LNCaP clone FGC (cell line): ENCODE measurements at regions not wholly inside any gene's neighbourhood (a gene's known extent, or its start where the extent isn't known, plus 50 kb on each side); places are given as distances from the start of the nearest gene placed in this dataset.
"Not testable (repeated sequence)": the region's sequence is repeated elsewhere in the genome, so short reads cannot be mapped to it uniquely, and the experiment has no call there.

Experiments used
- DNase-seq: peaks from one replicate; pipeline ENCODE4 v3.0.0-alpha.2; 2011; ENCODE audit warnings: low read depth
- H3K4me3 ChIP-seq: 2 replicates; pipeline ENCODE4 v1.5.1; 2011; ENCODE audit warnings: mild to moderate bottlenecking, low read depth, low read length, control low read depth
- TF ChIP-seq, protein P1 (sequence below): IDR thresholded peaks from 2 replicates; pipeline ENCODE4 v1.5.1; 2012; ENCODE audit warnings: mild to moderate bottlenecking; ENCODE audit not compliant: control insufficient read depth, insufficient read depth; ENCODE audit errors: extremely low read depth

DNA sequence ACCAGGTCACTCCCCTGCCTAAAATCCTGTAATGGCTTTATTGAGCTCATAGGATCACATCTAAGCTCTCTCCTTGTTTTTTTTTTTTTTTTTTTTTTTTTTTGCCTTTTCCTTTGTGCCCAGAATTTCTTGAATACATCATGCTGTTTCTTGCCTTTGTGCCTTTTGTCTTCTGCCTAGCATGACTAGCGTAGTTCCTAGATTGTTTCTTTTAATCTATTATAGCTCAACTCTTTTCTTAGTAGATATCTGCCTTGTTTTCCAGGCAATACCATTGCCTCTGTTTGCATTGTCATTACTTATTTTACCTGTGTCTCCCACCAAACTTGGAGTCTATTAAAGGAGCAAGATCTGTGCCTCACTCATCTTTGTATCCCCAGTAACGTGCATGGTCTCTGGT is 106.1 kb upstream of the C9orf72 start:
- DNase-seq, result no peak
- TF ChIP-seq, protein P1, sequence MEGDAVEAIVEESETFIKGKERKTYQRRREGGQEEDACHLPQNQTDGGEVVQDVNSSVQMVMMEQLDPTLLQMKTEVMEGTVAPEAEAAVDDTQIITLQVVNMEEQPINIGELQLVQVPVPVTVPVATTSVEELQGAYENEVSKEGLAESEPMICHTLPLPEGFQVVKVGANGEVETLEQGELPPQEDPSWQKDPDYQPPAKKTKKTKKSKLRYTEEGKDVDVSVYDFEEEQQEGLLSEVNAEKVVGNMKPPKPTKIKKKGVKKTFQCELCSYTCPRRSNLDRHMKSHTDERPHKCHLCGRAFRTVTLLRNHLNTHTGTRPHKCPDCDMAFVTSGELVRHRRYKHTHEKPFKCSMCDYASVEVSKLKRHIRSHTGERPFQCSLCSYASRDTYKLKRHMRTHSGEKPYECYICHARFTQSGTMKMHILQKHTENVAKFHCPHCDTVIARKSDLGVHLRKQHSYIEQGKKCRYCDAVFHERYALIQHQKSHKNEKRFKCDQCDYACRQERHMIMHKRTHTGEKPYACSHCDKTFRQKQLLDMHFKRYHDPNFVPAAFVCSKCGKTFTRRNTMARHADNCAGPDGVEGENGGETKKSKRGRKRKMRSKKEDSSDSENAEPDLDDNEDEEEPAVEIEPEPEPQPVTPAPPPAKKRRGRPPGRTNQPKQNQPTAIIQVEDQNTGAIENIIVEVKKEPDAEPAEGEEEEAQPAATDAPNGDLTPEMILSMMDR, result no peak
- no peak overlapping the region for H3K4me3 ChIP-seq

DNA sequence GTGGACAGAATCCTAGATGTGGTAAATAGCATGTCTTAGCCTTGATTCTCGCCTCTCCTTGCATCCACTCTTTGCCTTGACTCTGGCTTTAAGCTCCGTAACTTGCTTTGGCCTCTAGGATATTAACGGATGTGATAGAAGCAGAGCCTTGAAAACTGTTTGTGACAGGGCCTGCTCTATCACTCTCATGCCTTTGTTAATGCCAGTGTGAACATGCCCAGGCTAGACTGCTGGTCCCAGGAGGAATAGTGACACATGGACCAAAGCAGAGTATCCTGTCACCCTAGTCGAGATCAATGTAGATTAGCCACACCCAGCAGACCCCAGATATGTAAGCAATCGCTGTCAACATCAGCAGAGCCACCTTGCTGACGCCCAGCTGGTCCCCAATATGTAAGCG is 109.9 kb upstream of the C9orf72 start:
- TF ChIP-seq, protein P1, result no peak
- no peak for DNase-seq
- no peak overlapping the region for H3K4me3 ChIP-seq

DNA sequence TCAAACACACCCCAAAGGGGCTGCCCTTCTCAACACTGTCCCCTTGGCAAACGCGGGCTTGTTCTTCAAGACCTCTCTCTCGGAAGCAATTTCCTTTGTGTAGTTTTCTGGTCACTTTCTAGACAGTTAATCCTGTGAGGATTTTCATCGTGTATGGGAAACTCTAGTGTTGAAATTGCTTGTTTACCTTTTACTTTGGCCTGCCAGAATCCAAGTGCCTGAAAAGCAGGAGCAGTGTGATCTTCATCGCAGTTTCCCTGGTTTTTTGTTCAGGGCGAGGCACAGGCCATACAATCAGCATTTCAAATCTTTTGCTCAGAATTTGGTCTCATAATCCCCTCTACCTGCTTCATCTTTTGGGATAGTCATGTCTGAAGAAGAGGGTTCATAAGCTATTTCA is 115.7 kb upstream of the C9orf72 start:
- H3K4me3 ChIP-seq, result no peak overlapping the region
- TF ChIP-seq, protein P1, result no peak
- DNase-seq, result no peak

DNA sequence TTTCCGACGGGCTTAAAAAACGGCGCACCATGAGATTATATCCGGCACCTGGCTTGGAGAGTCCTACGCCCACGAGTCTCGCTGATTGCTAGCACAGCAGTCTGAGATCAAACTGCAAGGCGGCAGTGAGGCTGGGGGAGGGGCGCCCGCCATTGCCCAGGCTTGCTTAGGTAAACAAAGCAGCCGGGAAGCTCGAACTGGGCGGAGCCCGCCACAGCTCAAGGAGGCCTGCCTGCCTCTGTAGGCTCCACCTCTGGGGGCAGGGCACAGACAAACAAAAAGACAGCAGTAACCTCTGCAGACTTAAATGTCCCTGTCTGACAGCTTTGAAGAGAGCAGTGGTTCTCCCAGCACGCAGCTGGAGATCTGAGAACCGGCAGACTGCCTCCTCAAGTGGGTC is 117.5 kb upstream of the C9orf72 start:
- peak overlapping the region; percentile 34 for H3K4me3 ChIP-seq

DNA sequence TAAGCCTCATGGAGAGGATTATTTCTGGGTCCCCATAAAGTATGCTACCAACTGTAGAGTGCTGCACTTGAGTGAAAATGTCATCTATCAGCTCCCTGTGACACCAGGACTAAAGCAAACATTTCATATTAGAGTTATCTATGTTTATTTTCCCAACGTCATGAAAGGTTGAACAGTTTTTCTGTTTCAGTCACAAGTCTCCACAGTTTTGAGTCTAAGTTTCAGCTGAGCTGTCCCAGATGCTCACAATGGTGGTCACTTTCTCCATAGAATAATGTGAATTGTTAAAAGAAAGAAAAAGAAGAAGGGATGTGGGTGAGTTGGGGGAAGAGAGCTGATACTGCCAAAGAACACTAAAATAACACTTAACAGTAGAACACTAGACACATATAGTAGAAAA is 126.3 kb upstream of the C9orf72 start:
- TF ChIP-seq, protein P1, result no peak
- no peak for DNase-seq
- H3K4me3 ChIP-seq, result no peak overlapping the region

More for the DNA sequence above, 117.5 kb upstream of the C9orf72 start:
- not testable (repeated sequence) for DNase-seq

DNA sequence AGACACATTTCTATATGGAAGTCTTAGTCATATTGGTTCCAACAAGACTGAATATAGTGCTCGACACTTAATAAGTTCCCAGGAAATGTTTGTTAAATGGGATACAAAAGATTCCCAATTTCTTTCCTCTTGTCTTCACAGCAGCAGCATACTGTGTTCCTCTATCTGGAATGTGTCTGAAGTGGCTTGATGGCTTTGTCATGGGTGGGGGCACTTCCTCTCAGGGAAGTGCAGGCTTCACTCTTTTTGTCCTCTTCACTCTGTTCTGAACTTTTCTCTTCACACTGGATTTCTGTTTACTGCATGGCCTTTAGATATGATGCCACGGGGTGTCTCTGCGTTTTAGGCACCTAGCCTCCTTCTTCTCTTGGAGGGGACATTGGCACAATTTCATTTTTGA is 127.7 kb upstream of the C9orf72 start:
- TF ChIP-seq, protein P1, result no peak
- DNase-seq, result no peak
- H3K4me3 ChIP-seq, result no peak overlapping the region

DNA sequence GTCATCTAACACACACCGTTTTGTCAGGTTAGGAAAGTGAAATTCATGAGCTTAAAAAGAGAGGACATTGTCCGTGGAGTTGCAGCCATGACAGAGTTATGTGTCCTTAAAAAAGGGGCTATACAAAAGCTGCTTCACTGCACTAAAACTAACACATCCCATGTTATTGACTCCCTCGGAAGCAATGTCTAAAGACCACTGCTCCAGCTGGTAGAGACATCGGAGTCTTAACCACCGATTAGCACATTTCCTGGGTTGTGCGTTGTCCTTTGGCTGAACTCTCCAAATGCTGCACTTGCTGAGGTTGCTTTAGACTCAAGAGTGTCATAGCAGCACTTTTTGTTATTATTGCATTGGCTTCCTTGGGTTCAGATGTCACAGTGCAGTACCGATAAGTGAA is 128.3 kb upstream of the C9orf72 start:
- TF ChIP-seq, protein P1, result no peak
- H3K4me3 ChIP-seq, result no peak overlapping the region
- DNase-seq, result no peak
